Upper lobe of left lung (tissue), 6 donors: ENCODE measurements at regions not wholly inside any gene's neighbourhood (a gene's known extent, or its start where the extent isn't known, plus 50 kb on each side); places are given as distances from the start of the nearest gene placed in this dataset.
A peak's percentile ranks its signal among the peaks of the same experiment; 100 is the strongest.

Experiments used
- ATAC-seq, 2 donors: fragments of 200-7000 bp; cut with Tn5 transposase; one replicate each; pipeline ENCODE4 v1.9.1; 2022; ENCODE audit warnings: mild to moderate bottlenecking in 2 of 2, moderate library complexity in 2 of 2; ENCODE audit not compliant: low FRiP score in 2 of 2
- DNase-seq, 2 donors: peaks; one replicate each; pipeline ENCODE4 v3.0.0-alpha.2; 2019 to 2020
- H3K27ac ChIP-seq, 4 donors: fragments of 200-600 bp; sonication (generic); one replicate each; pipeline ENCODE4 v1.5.1; 2016 to 2019
- H3K27me3 ChIP-seq, 4 donors: fragments of 200-600 bp; sonication (generic); one replicate each; pipeline ENCODE4 v1.5.1; 2017 to 2019
- H3K36me3 ChIP-seq, 4 donors: fragments of 200-600 bp; sonication (generic); one replicate each; pipeline ENCODE4 v1.5.1; 2016 to 2019
- H3K4me1 ChIP-seq, 4 donors: fragments of 200-600 bp; sonication (generic); one replicate each; pipeline ENCODE4 v1.5.1; 2018 to 2019
- H3K4me3 ChIP-seq, 4 donors: fragments of 200-600 bp; sonication (generic); one replicate each; pipeline ENCODE4 v1.5.1; 2017 to 2019; ENCODE audit warnings: mild to moderate bottlenecking in 2 of 4, moderate library complexity in 1 of 4
- H3K9me3 ChIP-seq, 4 donors: fragments of 200-600 bp; sonication (generic); one replicate each; pipeline ENCODE4 v1.5.1; 2018 to 2019
- EP300 ChIP-seq, 4 donors: sonication (generic); formaldehyde crosslinking; IDR thresholded peaks; one replicate each; pipeline ENCODE4 v1.5.1; 2017; ENCODE audit warnings: antibody characterized with exemption in 4 of 4, control low read depth in 2 of 4
- POLR2A ChIP-seq, 4 donors: fragments of 450-650 bp; IDR thresholded peaks; one replicate each; pipeline ENCODE4 v1.5.1; 2016 to 2017; ENCODE audit warnings: antibody characterized with exemption in 4 of 4, mild to moderate bottlenecking in 2 of 4
- POLR2AphosphoS5 ChIP-seq, 2 donors: sonication (generic); formaldehyde crosslinking; IDR thresholded peaks; one replicate each; pipeline ENCODE4 v1.5.1; 2017; ENCODE audit warnings: antibody characterized with exemption in 2 of 2
- WGBS, 2 donors: methylation state at CpG; one replicate each; pipeline ENCODE4 v1.1.5; 2017 to 2018; 5-methylcytosine and 5-hydroxymethylcytosine counted together
- TF ChIP-seq, protein P1 (sequence below), 6 experiments: fragments of 450-650 bp in 4 of 6; fragments of 200-600 bp in 2 of 6; sonication (generic) in 2 of 6; IDR thresholded peaks; one replicate each; pipeline ENCODE4 v1.5.1; 2016 to 2019; ENCODE audit warnings: antibody characterized with exemption in 6 of 6
- donor health status: DM: no; HTN: no; CAD: no; lungs with moderate emphysema.
- donor health status: DM: no; HTN: yes; CAD: no; lungs with severe emphysema.

- Histone ChIP-seq H3K36me3 (no peaks in the 10 kb centered on the region), H3K9me3 (no peaks in the 10 kb centered on the region), H3K4me1 (no peaks in the 10 kb centered on the region), H3K4me3 (no peak overlapping the region), H3K27me3 (peaks cover 0 to 10% (median 0%) of the 10 kb centered on the region in 4 donors), H3K27ac (no peak overlapping the region)
- 76 to 78% methylated on average over 23 of the region's 23 CpGs for WGBS, 2 donors
- no peak for ATAC-seq
- TF ChIP-seq, protein P1, sequence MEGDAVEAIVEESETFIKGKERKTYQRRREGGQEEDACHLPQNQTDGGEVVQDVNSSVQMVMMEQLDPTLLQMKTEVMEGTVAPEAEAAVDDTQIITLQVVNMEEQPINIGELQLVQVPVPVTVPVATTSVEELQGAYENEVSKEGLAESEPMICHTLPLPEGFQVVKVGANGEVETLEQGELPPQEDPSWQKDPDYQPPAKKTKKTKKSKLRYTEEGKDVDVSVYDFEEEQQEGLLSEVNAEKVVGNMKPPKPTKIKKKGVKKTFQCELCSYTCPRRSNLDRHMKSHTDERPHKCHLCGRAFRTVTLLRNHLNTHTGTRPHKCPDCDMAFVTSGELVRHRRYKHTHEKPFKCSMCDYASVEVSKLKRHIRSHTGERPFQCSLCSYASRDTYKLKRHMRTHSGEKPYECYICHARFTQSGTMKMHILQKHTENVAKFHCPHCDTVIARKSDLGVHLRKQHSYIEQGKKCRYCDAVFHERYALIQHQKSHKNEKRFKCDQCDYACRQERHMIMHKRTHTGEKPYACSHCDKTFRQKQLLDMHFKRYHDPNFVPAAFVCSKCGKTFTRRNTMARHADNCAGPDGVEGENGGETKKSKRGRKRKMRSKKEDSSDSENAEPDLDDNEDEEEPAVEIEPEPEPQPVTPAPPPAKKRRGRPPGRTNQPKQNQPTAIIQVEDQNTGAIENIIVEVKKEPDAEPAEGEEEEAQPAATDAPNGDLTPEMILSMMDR (IDR thresholded peaks at IDR 0.05) = no peak
- TF ChIP-seq EP300 (IDR thresholded peaks at IDR 0.05) (no peak), POLR2A (IDR thresholded peaks at IDR 0.05) (no peak), POLR2AphosphoS5 (IDR thresholded peaks at IDR 0.05) (no peak)
- peak in 1 of 2 donors; percentile 8 for DNase-seq
These were observed 55.7 kb upstream of the BHLHE23 start for GRCh38 chr20:63062188-63063140.

DNA sequence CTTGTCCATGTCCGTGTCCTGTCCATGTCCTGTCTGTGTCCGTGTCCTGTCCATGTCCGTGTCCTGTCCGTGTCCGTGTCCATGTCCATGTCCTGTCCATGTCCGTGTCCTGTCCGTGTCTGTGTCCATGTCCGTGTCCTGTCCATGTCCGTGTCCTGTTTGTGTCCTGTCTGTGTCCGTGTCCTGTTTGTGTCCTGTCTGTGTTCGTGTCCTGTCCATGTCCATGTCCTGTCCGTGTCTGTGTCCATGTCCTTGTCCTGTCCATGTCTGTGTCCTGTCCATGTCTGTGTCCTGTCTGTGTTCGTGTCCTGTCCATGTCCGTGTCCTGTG lies 55.0 kb upstream of the BHLHE23 start:
- H3K9me3 ChIP-seq = no peaks in the 10 kb centered on the region
- H3K4me3 ChIP-seq = no peak overlapping the region
- H3K27me3 ChIP-seq = peaks cover 0 to 10% (median 0%) of the 10 kb centered on the region in 4 donors
- TF ChIP-seq POLR2A (IDR thresholded peaks at IDR 0.05) (no peak), POLR2AphosphoS5 (IDR thresholded peaks at IDR 0.05) (no peak), EP300 (IDR thresholded peaks at IDR 0.05) (no peak)
- TF ChIP-seq, protein P1 (IDR thresholded peaks at IDR 0.05) = no peak
- DNase-seq (peak in 1 of 2 donors; percentile 12), ATAC-seq (no peak)
- H3K4me1 ChIP-seq = peaks cover 0 to under 1% (median 0%) of the 10 kb centered on the region in 4 donors
- no peak overlapping the region for H3K27ac ChIP-seq
- H3K36me3 ChIP-seq = no peaks in the 10 kb centered on the region
- 79 to 88% methylated on average over 14 of the region's 14 CpGs for WGBS, 2 donors

DNA sequence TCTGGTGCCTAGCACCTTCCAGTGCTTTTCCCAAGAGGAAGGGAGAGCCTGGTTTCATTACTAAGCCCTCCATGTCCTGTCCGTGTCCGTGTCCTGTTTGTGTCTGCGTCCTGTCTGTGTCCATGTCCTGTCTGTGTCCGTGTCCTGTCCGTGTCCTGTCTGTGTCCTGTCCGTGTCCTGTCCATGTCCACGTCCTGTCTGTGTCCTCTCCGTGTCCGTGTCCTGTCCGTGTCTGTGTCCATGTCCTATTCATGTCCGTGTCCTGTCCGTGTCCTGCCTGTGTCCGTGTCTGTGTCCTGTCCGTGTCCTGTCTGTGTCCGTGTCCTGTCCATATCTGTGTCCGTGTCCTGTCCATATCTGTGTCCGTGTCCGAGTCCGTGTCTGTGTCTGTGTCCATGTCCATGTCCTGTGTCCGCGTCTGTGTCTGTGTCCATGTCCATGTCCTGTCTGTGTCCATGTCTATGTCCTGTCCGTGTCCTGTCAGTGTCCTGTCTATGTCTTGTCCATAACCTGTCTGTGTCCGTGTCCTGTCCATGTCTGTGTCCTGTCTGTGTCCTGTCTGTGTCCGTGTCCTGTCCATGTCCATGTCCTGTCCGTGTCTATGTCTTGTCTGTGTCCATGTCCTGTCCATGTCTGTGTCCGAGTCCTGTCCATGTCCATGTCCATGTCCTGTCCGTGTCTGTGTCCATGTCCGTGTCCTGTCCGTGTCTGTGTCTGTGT lies 54.4 kb upstream of the BHLHE23 start:
- DNase-seq = peak in 1 of 2 donors; percentile 16
- WGBS, 2 donors = 88 to 95% methylated on average over 29 of the region's 29 CpGs
- Histone ChIP-seq H3K36me3 (no peaks in the 10 kb centered on the region), H3K4me3 (no peak overlapping the region), H3K9me3 (no peaks in the 10 kb centered on the region), H3K27me3 (peaks cover 0 to 10% (median 0%) of the 10 kb centered on the region in 4 donors), H3K27ac (no peak overlapping the region), H3K4me1 (peaks cover 0 to 6% (median 0%) of the 10 kb centered on the region in 4 donors)
- TF ChIP-seq EP300 (IDR thresholded peaks at IDR 0.05) = no peak
- ATAC-seq = no peak

DNA sequence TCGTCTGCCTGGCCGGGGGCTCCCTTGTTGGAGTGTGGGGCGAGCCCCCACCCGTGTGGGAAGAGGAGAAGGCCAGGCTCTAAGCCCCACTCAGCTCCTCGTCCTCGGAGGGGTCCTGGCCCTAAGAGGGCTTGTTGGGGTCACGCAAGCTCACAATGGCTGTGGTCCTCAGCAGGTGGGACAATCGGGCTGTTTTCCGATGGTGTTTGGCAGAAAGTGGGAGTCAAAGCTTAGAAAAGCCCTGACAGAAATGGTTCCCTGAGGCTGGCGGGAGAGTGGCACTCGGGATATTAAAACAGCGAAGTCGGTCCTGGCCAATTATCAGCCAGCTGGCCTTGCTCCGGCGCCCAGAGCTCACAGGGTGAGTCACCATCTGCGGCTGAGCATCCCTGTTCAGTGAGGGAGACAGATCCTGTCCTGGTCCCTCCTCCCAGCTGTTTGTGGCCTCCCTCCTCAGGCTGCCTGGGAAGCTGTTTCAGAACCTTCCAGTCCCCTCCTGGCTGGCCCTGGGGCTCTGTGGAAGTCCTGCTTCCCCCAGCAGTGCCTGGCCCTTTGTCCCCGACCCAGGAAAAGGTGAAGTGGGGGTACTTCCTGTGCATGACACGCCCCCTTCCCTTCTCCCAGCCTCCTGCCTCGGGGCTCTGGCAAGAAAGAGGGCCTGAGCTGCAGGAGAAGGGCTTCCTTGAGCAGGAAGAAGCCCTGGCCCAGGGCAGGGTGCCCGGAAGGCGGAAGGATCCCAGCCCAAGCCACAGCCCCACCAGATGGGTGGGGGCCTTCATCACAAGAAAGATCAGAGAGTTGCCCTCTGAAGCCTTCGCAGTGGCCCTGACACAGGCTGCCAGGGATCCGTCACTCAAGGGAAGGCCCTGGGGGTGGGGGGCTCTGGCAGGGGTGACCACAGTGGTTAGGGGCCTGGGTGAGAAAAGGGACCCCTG lies 53.6 kb upstream of the BHLHE23 start:
- H3K4me1 ChIP-seq = peaks cover 0 to 7% (median 0%) of the 10 kb centered on the region in 4 donors
- TF ChIP-seq, protein P1 (IDR thresholded peaks at IDR 0.05) = no peak
- TF ChIP-seq EP300 (IDR thresholded peaks at IDR 0.05) (no peak), POLR2A (IDR thresholded peaks at IDR 0.05) (no peak), POLR2AphosphoS5 (IDR thresholded peaks at IDR 0.05) (no peak)
- 47 to 63% methylated on average over 4 to 23 of the region's 23 CpGs for WGBS, 2 donors
- no peak overlapping the region for H3K4me3 ChIP-seq
- no peaks in the 10 kb centered on the region for H3K36me3 ChIP-seq
- H3K27ac ChIP-seq = no peak overlapping the region
- ATAC-seq = no peak
- DNase-seq = peak in 1 of 2 donors; percentile 8
- H3K27me3 ChIP-seq = peaks cover 0 to 10% (median 0%) of the 10 kb centered on the region in 4 donors
- H3K9me3 ChIP-seq = no peaks in the 10 kb centered on the region
